Panc1 (cell line): ENCODE measurements at regions not wholly inside any gene's neighbourhood (a gene's known extent, or its start where the extent isn't known, plus 50 kb on each side); places are given as distances from the start of the nearest gene placed in this dataset.

ENCODE experiments used
- ATAC-seq: fragments of 200-7000 bp; cut with Tn5 transposase; 2 replicates; pipeline ENCODE4 v1.9.1; 2020; ENCODE audit warnings: mild to moderate bottlenecking, moderate library complexity
- BruUV-seq: library from RNA; stranded (reverse); fragments of 400-500 nt; replicated peaks from 2 replicates; lab custom pipeline; 2021; lab: Mats Ljungman, UMichigan
- CTCF ChIA-PET: fragments of 300-600 bp; sonication (Branson Sonifier 250); formaldehyde crosslinking; loops from one replicate; lab custom pipeline; 2022; ENCODE audit warnings: antibody characterized with exemption; lab: Charles Lee
- POLR2A ChIA-PET: fragments of 300-600 bp; sonication (Branson Sonifier 250); formaldehyde crosslinking; loops from one replicate; lab custom pipeline; 2022; ENCODE audit warnings: antibody characterized with exemption; lab: Charles Lee
- DNase-seq: peaks from one replicate; pipeline ENCODE4 v3.0.0-alpha.2; 2010; ENCODE audit warnings: low read depth, low spot score
- H3K27ac ChIP-seq: 2 replicates; pipeline ENCODE4 v1.5.1; 2011; ENCODE audit warnings: mild to moderate bottlenecking, low read length, inconsistent platforms
- H3K27me3 ChIP-seq: fragments of 200-500 bp; sonication (Bioruptor generic); 2 replicates; pipeline ENCODE4 v1.6.0; 2014; ENCODE audit warnings: low read length, inconsistent platforms; ENCODE audit not compliant: control insufficient read depth, insufficient read depth
- H3K36me3 ChIP-seq: fragments of 200-500 bp; sonication (Bioruptor generic); 2 replicates; pipeline ENCODE4 v1.5.1; 2014; ENCODE audit warnings: inconsistent platforms, mild to moderate bottlenecking, low read length, moderate library complexity; ENCODE audit not compliant: control insufficient read depth, insufficient read depth
- H3K4me1 ChIP-seq: 2 replicates; pipeline ENCODE4 v1.5.1; 2011; ENCODE audit warnings: inconsistent platforms, mild to moderate bottlenecking, low read length, moderate library complexity; ENCODE audit not compliant: control insufficient read depth, insufficient read depth
- H3K4me3 ChIP-seq, 2 experiments: 2 replicates each; pipeline ENCODE4 v1.5.1; 2011 to 2012; ENCODE audit warnings: low read depth in 2 of 2, low read length in 2 of 2, mild to moderate bottlenecking in 2 of 2, inconsistent platforms in 1 of 2, moderate library complexity in 1 of 2
- H3K9me3 ChIP-seq: fragments of 200-500 bp; sonication (Bioruptor generic); 2 replicates; pipeline ENCODE4 v1.5.1; 2014; ENCODE audit warnings: low read depth, mild to moderate bottlenecking, inconsistent platforms, low read length, moderate library complexity; ENCODE audit not compliant: control insufficient read depth, insufficient read depth
- POLR2AphosphoS5 ChIP-seq: IDR thresholded peaks from 2 replicates; pipeline ENCODE4 v1.6.1; 2012; ENCODE audit warnings: mild to moderate bottlenecking, low read depth, low read length, moderate library complexity
- REST ChIP-seq, 2 experiments: IDR thresholded peaks; 2 replicates each; pipeline ENCODE4 v1.6.1; 2011 to 2012; ENCODE audit warnings: low read depth in 2 of 2, control low read depth in 1 of 2, low read length in 1 of 2, mild to moderate bottlenecking in 1 of 2, moderate library complexity in 1 of 2; ENCODE audit not compliant: insufficient read depth in 1 of 2
- SIN3A ChIP-seq: IDR thresholded peaks from 2 replicates; pipeline ENCODE4 v1.6.1; 2012; ENCODE audit warnings: low read depth, mild to moderate bottlenecking, low read length, moderate library complexity, borderline replicate concordance; ENCODE audit not compliant: insufficient read depth
- TCF7L2 ChIP-seq: IDR thresholded peaks from 2 replicates; pipeline ENCODE4 v1.6.1; 2011; ENCODE audit warnings: mild to moderate bottlenecking, low read depth, low read length, inconsistent platforms
- in situ Hi-C: cut with HindIII; loops from 2 replicates; pipeline ENCODE4 v1.10.0; 2016; ENCODE audit warnings: low sequenced_read_pairs, low pct_unique_long_range_greater_than_20kb
- intact Hi-C: fragments of 100-400 bp; cut with micrococcal nuclease; formaldehyde crosslinking; loops from one replicate; pipeline ENCODE4 v1.10.0; 2022; ENCODE audit not compliant: unreplicated experiment
- TF ChIP-seq, protein P1 (sequence below): fragments of 450-650 bp; IDR thresholded peaks from 2 replicates; pipeline ENCODE4 v1.5.1; 2017; ENCODE audit warnings: mild to moderate bottlenecking

GRCh38 chr3:176568189-176568588 lies 629.1 kb downstream of the TBL1XR1 start:
- ATAC-seq = no peak
- H3K9me3 ChIP-seq = no peaks in the 10 kb centered on the region
- H3K4me3 ChIP-seq = no peak overlapping the region
- no peak overlapping the region for H3K27ac ChIP-seq
- CTCF ChIA-PET = no interaction called here
- no TSS peak for BruUV-seq
- TF ChIP-seq, protein P1, sequence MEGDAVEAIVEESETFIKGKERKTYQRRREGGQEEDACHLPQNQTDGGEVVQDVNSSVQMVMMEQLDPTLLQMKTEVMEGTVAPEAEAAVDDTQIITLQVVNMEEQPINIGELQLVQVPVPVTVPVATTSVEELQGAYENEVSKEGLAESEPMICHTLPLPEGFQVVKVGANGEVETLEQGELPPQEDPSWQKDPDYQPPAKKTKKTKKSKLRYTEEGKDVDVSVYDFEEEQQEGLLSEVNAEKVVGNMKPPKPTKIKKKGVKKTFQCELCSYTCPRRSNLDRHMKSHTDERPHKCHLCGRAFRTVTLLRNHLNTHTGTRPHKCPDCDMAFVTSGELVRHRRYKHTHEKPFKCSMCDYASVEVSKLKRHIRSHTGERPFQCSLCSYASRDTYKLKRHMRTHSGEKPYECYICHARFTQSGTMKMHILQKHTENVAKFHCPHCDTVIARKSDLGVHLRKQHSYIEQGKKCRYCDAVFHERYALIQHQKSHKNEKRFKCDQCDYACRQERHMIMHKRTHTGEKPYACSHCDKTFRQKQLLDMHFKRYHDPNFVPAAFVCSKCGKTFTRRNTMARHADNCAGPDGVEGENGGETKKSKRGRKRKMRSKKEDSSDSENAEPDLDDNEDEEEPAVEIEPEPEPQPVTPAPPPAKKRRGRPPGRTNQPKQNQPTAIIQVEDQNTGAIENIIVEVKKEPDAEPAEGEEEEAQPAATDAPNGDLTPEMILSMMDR = no peak
- TF ChIP-seq POLR2AphosphoS5 = no peak
- TF ChIP-seq TCF7L2 = no peak
- no peak for TF ChIP-seq SIN3A
- TF ChIP-seq REST (IDR thresholded peaks at IDR 0.05; ENCODE audit: insufficient read depth in 1 of 2, low read depth in 2 of 2, low read length in 1 of 2) = no peak
- no peaks in the 10 kb centered on the region for H3K27me3 ChIP-seq
- no peaks in the 10 kb centered on the region for H3K4me1 ChIP-seq
- DNase-seq = no peak
- in situ Hi-C loops (no loop called here), intact Hi-C loops (no loop called here)
- POLR2A ChIA-PET = no interaction called here
- no peaks in the 10 kb centered on the region for H3K36me3 ChIP-seq

DNA sequence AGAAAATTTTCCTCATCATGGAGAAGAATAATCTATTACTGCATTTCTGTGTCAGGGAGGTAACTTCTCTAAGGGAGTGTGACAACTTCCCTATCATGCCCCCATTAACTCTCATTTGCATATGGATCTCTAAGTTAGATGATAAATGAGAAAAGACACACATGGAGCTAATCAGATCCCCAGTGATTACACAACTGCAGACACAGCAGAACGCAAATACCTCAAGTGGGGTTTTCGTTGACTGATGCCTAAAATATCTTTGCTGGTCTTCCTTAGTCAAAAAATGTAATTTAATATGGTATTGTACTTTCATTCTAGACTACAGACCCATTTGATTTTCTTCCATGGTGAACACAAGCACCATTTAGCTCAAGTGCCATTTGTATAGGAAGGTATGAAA lies 630.5 kb downstream of the TBL1XR1 start:
- no peak for ATAC-seq
- BruUV-seq = no TSS peak
- Histone ChIP-seq H3K4me3 (no peak overlapping the region), H3K36me3 (no peaks in the 10 kb centered on the region), H3K27me3 (no peaks in the 10 kb centered on the region), H3K27ac (no peak overlapping the region), H3K4me1 (no peaks in the 10 kb centered on the region), H3K9me3 (no peaks in the 10 kb centered on the region)
- no peak for DNase-seq
- ChIA-PET CTCF (no interaction called here), POLR2A (no interaction called here)
- TF ChIP-seq REST (IDR thresholded peaks at IDR 0.05; ENCODE audit: insufficient read depth in 1 of 2, low read depth in 2 of 2, low read length in 1 of 2) = no peak
- TF ChIP-seq POLR2AphosphoS5 = no peak
- TF ChIP-seq, protein P1 = no peak
- TF ChIP-seq SIN3A = no peak
- TF ChIP-seq TCF7L2 = no peak
- in situ Hi-C loops = no loop called here
- intact Hi-C loops = no loop called here
